GM23338 (cell line): ENCODE measurements at regions not wholly inside any gene's neighbourhood (a gene's known extent, or its start where the extent isn't known, plus 50 kb on each side); places are given as distances from the start of the nearest gene placed in this dataset.

Experiments used
- CREB1 ChIP-seq: fragments of 250-450 bp; sonication (Bioruptor Pico); IDR thresholded peaks from 2 replicates; pipeline ENCODE4 v1.5.0; 2020; ENCODE audit warnings: low read depth, mild to moderate bottlenecking, moderate library complexity
- EZH2 ChIP-seq: fragments of 200-600 bp; sonication (generic); IDR thresholded peaks from one replicate; pipeline ENCODE4 v1.8.0; 2017; ENCODE audit warnings: antibody characterized with exemption, mild to moderate bottlenecking, low read depth; ENCODE audit not compliant: unreplicated experiment
- EZH2phosphoT487 ChIP-seq: fragments of 200-600 bp; sonication (generic); IDR thresholded peaks from one replicate; pipeline ENCODE4 v1.8.1; 2018; ENCODE audit warnings: antibody characterized with exemption; ENCODE audit not compliant: unreplicated experiment
- JUNB ChIP-seq: IDR thresholded peaks from one replicate; pipeline ENCODE4 v1.6.1; 2016; ENCODE audit warnings: antibody characterized with exemption; ENCODE audit not compliant: unreplicated experiment
- NANOG ChIP-seq: IDR thresholded peaks from 2 replicates; pipeline ENCODE4 v1.6.1; 2016; ENCODE audit warnings: antibody characterized with exemption, borderline replicate concordance
- POLR2AphosphoS5 ChIP-seq: IDR thresholded peaks from 2 replicates; pipeline ENCODE4 v1.6.1; 2016; ENCODE audit warnings: antibody characterized with exemption, low read depth
- REST ChIP-seq: IDR thresholded peaks from one replicate; pipeline ENCODE4 v1.6.1; 2018; ENCODE audit warnings: antibody characterized with exemption; ENCODE audit not compliant: unreplicated experiment
- ZNF114 ChIP-seq: fragments of 250-450 bp; sonication (Bioruptor Pico); IDR thresholded peaks from 2 replicates; pipeline ENCODE4 v1.5.0; 2020; ENCODE audit warnings: mild to moderate bottlenecking, moderate library complexity
- TF ChIP-seq, protein P1 (sequence below), 2 experiments: fragments of 200-600 bp in 1 of 2; sonication (generic) in 1 of 2; conservative IDR thresholded peaks; 2 replicates each; pipeline versions ENCODE4 v1.5.1 to v1.6.1; 2016 to 2017; ENCODE audit warnings: antibody characterized with exemption in 2 of 2, low read depth in 2 of 2, mild to moderate bottlenecking in 2 of 2, moderate library complexity in 1 of 2

- TF ChIP-seq POLR2AphosphoS5 (no peak), EZH2 (no peak), JUNB (no peak), NANOG (no peak), REST (no peak), CREB1 (CRISPR knock-in tag) (no peak), EZH2phosphoT487 (no peak), ZNF114 (CRISPR knock-in tag) (no peak)
- TF ChIP-seq, protein P1, sequence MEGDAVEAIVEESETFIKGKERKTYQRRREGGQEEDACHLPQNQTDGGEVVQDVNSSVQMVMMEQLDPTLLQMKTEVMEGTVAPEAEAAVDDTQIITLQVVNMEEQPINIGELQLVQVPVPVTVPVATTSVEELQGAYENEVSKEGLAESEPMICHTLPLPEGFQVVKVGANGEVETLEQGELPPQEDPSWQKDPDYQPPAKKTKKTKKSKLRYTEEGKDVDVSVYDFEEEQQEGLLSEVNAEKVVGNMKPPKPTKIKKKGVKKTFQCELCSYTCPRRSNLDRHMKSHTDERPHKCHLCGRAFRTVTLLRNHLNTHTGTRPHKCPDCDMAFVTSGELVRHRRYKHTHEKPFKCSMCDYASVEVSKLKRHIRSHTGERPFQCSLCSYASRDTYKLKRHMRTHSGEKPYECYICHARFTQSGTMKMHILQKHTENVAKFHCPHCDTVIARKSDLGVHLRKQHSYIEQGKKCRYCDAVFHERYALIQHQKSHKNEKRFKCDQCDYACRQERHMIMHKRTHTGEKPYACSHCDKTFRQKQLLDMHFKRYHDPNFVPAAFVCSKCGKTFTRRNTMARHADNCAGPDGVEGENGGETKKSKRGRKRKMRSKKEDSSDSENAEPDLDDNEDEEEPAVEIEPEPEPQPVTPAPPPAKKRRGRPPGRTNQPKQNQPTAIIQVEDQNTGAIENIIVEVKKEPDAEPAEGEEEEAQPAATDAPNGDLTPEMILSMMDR (conservative IDR thresholded peaks at IDR 0.05; ENCODE audit: low read depth in 2 of 2) = no peak
Observed at GRCh38 chr20:4544765-4545164, 141.5 kb upstream of the PRNP start.
